ENCODE measurements at regions not wholly inside any gene's neighbourhood (a gene's known extent, or its start where the extent isn't known, plus 50 kb on each side); places are given as distances from the start of the nearest gene placed in this dataset.
"Not testable (repeated sequence)": the region's sequence is repeated elsewhere in the genome, so short reads cannot be mapped to it uniquely, and the experiment has no call there.

DNA sequence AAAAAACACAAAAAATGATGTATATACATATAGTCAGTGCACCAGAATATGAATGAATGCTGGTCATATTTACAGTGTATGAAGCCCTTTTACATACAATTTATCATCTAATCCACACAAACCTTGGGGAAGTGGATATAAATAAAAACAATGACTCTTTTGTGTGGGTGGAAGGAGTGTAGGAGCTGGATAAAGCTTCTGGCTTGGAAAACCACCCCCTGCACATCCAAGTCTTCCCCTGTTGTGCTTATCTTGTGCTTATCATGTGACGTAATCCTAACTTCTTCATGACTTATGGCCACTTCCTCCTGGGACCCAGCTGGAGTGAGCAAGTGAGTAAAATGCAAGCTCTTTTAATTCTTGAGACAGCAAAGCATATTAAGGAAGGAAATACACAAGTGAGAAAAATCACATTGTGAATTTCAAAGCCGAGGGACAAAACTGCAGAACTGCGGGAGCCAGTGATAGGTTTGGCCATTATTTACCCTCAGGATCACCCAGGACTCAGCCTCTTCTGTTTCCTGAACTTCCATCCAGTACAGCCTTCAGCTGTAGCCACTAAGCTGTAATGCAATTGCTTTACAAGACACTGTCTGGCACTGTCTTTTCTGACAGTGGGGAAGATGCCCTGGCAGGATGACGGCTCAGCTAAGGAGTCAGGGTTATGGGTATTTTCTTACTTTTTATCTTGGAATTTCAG, 104.0 kb upstream of the PPM1J start:
- intact Hi-C loops (cut with micrococcal nuclease) = no loop called here

DNA sequence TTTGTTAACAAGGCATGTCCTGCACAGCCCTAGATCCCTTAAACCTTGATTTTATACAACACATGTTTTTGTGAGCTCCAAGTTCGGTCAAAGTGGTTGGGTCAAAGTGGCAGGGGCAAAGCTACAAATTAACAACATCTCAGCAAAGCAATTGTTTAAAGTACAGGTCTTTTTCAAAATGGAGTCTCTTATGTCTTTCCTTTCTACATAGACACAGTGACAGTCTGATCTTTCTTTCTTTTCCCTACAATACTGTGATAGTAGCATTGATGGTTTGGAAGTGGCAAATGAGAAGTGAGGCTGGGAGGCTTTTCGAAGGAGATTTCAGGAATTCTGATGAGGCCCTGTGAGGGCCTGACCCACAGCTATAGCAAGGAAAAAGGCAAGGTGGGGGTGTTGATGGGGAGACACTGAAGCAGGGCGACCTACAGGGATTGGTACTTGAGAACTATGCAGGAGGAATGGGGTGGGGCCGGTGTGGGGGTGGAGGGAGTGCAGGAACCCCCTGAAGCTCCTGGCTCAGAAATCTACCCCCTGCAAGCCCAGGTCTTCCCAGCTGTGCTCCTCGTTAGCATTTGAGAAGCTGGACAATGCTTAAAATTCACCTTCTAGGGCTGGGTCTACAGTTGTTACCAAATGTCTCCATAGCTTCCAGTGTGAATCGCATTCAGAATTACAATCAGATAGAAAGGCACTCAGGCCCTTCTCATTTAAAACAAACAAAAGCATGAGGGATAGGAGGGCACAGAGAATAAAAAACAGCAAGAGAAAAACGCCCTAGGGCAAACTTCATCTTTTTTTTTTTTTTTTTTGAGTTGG, 102.6 kb upstream of the PPM1J start:
- intact Hi-C loops (cut with micrococcal nuclease) = no loop called here

GRCh38 chr1:112815376-112815775, 100.2 kb upstream of the PPM1J start:
- intact Hi-C loops (cut with micrococcal nuclease) = no loop called here

DNA sequence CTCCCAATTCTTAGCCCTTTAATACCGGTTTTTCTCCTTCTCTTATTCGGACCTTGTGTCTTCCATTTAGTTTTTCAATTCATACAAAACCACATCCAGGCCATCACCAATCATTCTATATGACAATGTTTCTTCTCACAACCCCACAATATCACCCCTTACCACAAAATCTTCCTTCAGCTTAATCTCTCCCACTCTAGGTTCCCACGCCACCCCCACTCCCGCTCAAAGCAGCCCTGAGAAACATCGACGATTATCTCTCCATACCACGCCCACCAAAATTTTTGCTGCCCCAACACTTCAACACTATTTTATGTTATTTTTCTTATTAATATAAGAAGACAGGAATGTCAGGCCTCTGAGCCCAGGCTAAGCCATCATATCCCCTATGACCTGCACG, 99.5 kb upstream of the PPM1J start:
- intact Hi-C loops (cut with micrococcal nuclease) = not testable (repeated sequence)

DNA sequence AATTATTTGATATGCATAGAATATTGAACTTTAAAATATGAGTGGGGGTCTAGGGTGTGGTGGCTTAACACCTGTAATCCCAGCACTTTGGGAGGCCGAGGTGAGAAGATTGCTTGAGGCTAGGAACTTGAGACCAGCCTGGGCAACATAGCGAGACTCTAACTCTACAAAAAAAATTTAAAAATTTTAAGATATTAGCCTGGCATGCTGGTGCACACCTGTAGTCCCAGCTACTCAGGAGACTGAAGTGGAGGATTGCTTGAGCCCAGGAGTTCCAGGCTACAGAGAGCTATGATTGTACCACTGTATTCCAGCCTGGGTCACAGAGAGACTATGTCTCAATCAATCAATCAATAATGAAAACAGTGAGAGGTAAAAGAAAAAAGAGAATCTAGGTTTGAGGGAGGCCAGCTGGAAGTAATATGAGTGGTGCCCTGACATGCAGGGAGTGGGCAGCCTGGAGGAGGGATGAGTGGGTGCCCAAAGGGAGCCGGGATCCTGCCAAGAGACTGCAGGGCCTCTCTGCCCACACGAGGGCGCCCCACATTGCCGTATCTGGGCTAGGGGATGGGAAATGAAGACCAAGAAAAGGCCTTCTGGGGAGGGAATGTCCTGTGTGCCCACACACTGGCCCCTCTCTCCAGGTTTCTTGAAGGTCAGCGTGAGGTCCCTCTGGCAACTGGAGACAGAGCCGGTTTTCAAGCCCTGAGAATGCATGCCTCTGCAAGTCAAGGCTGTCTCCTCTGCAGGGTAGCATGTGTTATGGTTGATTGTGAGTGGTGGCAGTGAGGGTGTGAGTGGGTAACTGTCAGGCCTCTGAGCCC, 93.9 kb upstream of the PPM1J start:
- intact Hi-C loops (cut with micrococcal nuclease) = loop anchor here (2.0 to 10.0 kb wide), 3 partner anchors 236 to 414 kb away; partner anchors contain the start of genes CTTNBP2NL and LRIG2

GRCh38 chr1:112807999-112808398, 92.9 kb upstream of the PPM1J start:
- intact Hi-C loops (cut with micrococcal nuclease) = loop anchor here (2.0 to 10.0 kb wide), 3 partner anchors 237 to 413 kb away; partner anchors contain the start of genes CTTNBP2NL and LRIG2

DNA sequence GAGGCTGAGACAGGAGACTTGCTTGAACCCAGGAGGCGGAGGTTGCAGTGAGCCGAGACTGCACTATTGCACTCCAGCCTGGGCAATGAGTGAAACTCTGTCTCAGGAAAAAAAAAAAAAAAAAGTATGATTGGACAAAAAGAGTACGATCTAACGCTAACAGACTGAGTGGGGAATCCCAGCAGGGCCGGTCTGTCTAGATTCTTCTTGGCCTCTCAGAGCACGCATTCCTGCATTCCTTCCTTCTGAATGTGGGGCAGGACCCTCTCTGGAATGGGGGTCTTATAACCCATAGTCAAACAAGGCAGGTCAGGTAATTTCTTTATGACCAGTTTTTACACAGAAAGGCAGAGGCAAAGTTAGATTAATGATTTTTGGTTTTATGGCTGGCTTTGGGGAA, 92.0 kb upstream of the PPM1J start:
- intact Hi-C loops (cut with micrococcal nuclease) = loop anchor here (10.0 kb wide), 2 partner anchors 238 to 412 kb away; partner anchors contain the start of gene CTTNBP2NL

DNA sequence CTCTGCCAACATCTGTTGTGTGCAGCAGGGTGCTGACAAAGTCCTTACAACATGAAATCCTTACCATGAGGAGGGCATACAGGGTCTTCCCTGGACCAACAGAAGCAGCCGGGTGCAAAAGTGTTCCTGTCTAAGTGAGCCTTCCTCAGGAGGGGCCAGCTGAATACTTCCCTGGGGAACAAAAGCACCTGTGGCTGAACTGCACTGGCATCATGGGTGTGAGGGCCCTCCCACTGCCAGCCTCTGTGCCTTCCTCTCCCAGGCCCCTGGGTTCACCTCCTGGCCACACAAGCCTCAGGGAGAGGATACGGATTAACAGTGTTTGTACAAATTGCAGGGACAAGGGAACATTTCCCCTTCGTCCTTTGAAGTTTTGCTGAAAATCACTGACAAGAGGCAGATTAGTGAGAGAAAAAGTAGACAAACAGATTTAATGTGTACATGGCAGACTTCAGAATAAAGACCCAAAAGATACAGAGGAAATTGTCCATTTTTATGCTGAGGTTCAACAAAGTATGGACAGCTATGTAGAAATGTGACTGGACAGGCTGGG, 91.0 kb upstream of the PPM1J start:
- intact Hi-C loops (cut with micrococcal nuclease) = loop anchor here (10.0 kb wide), 2 partner anchors 239 to 411 kb away; partner anchors contain the start of gene CTTNBP2NL

DNA sequence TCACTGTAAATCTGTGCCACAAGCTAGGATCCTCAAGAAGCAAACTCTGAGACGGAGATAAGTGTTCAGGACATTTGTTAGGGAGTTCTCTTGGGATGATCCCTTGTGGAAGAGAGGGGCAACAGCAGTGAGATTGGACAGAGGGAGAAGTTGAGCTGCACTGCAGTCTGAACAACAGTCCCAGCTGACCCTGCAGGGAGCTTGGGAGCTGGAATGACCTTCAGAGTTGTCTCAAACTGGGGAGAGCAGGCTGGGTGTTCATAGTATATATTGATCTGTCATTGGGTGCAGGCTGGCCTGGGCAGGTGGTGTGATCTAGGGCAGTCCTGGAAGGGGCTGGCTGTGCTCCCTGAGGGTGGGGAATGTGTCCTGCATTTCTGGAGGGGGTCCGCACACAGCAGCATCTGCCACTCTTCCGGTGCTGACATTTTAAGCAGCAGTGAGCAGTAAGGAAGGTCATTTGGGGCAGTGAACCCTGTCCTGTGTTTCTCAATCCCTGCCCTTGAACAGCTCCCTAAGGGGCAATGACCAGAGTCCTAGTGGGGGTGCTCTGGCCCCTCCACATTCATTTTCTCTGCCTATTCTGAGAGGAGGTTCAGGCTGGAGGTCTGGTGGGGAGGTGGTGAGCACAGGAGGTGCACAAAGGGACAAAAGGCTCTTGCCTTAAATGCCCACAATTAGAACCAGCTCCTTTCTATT, 90.2 kb upstream of the PPM1J start:
- intact Hi-C loops (cut with micrococcal nuclease) = loop anchor here (10.0 kb wide), 2 partner anchors 239 to 411 kb away; partner anchors contain the start of gene CTTNBP2NL

DNA sequence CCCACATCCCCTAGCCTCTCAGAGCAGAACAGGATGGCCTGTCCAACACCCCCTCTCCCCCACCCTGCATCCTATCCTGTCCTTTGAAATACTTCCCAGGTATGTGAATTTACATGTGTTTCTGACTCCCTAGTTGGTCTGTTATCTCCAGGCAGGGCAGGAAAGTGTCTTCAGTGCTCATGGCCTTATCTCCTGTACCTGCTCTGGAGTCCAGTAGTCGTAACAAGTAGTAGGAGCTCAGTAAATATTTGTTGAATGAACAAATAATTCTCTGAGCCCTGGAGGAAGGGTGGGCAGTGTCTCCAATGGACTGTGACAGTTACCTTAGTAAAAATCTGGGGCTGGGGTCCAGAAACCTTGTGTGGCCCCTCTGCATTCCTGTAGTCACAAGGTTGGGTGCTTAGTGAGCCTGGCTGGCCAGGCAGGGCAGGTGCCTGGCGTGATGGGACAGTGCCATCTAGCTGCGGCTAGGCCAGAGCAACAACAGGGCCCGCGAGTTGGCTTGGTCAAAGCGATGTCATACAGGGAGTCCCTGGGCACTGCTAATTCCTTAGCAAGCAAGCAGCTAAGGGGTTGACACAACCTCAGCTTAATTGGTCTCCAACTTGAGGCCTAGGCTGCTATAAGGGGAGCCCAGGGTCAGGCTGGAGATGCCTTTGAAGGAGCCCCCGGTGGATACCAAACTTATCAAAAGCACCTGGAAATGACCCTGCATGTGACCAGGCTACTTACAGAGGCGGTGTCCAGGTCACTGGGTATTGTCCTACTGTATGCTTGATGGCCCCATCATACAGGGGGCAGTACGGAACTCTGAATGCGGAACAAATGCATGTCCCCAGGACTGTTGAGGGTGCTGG, 89.0 kb upstream of the PPM1J start:
- intact Hi-C loops (cut with micrococcal nuclease) = loop anchor here (1.0 to 10.0 kb wide), 3 partner anchors 88 to 409 kb away; partner anchors contain the start of gene CTTNBP2NL

GRCh38 chr1:112800289-112800688, 85.2 kb upstream of the PPM1J start:
- intact Hi-C loops (cut with micrococcal nuclease) = loop anchor here (10.0 kb wide), 2 partner anchors 245 to 405 kb away; partner anchors contain the start of gene CTTNBP2NL

GRCh38 chr1:112798292-112798691, 83.2 kb upstream of the PPM1J start:
- intact Hi-C loops (cut with micrococcal nuclease) = no loop called here

GRCh38 chr1:112797224-112797623, 82.1 kb upstream of the PPM1J start:
- intact Hi-C loops (cut with micrococcal nuclease) = no loop called here

- intact Hi-C loops (cut with micrococcal nuclease) = no loop called here
These were observed 79.6 kb upstream of the PPM1J start for GRCh38 chr1:112794654-112795239.

DNA sequence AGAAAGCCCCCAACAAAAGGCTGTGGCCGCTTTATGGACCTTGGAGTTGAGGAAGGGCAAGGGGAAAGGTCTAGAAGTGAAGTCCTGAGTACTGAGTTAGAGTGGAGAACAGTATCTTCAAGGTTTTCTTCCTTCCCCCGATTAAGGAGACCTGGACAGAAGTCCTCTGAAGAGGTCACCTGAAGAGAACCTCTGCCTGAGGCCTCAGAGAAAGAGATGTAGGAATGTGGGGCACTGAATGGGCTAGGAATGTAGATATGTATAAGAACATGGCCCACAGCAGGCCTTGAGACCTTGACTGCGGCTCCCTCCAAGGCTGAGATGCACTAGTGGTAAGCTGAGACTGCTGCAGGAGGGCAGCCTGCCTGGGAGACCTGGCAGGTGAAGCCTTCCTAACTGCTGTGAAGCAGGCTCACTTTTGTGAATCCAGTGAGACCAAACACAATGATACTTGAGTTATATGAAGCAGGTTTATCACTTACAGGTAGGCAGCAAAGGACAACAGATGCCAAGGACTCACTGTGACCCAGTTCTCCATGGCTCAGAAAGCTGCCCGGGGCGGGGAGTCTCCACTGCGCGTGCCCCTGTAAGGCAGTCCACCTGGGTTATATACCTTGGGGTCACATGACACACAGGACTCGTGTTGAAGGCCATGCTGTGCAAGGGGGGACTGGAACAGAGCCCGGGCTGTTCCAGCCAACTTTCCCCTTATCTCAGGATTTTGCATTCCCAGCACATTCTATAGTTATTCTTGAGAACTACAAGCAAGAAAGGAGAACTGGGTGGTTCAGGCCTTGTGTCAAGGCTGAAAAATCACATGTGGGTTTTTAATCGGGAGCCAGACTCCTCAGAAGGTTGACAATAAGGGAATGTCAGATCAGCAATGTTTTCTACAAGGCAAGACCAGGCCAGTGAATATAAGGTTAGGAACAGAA, 78.8 kb upstream of the PPM1J start:
- intact Hi-C loops (cut with micrococcal nuclease) = no loop called here

DNA sequence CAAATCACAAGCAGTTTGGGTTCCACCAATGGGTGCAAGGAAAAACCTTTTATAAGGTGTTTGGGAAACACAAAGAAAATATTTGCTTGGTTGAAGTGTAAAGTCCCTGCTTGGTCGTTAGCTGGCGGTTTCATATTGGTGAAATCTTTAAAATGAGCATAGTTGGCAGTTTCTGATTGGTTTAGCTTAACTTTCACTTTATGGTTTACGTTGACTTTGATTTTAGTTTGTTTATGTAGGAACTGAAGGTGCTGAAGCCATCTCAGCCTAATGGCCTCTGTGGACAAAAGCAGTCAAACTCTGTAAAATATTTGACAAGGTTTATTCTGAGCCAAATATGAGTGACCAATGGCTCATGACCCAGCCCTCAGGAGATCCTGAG, 76.6 kb upstream of the PPM1J start:
- intact Hi-C loops (cut with micrococcal nuclease) = no loop called here

DNA sequence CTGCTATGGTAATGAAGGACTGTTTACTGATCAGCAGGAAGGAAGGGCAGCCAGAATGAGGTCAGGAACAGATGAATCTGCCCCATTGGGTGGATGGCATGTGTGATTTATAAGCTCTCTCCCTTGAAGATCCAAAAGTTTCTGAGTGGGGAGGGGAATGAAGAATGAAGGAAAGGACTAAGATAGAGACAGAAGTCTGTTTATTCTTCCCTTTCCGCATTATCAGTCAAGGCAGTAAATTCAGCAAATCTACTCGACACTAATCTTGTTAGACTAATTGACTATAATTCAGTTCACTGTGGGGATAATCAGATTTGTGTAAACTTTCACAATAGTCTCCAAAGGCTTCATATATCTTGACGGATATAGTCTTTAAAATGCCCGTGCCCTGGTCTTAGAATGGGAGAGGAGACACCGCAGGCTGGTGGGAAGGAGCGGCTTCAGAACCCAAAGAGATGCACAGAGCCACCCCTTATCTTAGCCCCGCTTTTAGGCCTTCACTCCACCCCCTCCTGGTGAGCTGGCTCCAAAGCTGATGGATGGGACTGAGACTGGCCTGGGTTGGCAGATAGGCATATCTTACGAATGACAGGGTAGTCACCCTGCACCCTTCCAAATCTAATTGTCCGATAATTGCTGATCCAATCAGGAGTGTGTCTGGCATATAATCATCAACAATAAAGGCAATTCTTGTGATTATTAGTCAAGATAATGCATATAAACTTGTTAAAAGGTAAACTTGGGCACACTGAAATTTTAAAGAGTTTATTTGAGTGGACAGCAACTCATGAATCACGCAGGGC, 76.0 kb upstream of the PPM1J start:
- intact Hi-C loops (cut with micrococcal nuclease) = no loop called here

Data from T-helper 2 cell treated with Interferon-gamma antibody and Interleukin-4, amounts not matched to agents 100 ng/mL and 5 ng/mL, for 36 hours (primary cell).